NT2/D1 (cell line): ENCODE measurements at regions not wholly inside any gene's neighbourhood (a gene's known extent, or its start where the extent isn't known, plus 50 kb on each side); places are given as distances from the start of the nearest gene placed in this dataset.

Experiments used
- DNase-seq: peaks from one replicate; pipeline ENCODE4 v3.0.0-alpha.2; 2011; ENCODE audit warnings: low read depth, low spot score
- H3K27me3 ChIP-seq: 2 replicates; pipeline ENCODE4 v1.6.0; 2011; ENCODE audit warnings: mild to moderate bottlenecking; ENCODE audit not compliant: insufficient read length, insufficient read depth
- H3K36me3 ChIP-seq: 2 replicates; pipeline ENCODE4 v1.6.1; 2011; ENCODE audit warnings: mild to moderate bottlenecking, low read length, mixed read lengths; ENCODE audit not compliant: insufficient read depth, insufficient read length
- H3K4me1 ChIP-seq: 2 replicates; pipeline ENCODE4 v1.5.1; 2011; ENCODE audit not compliant: insufficient read depth, insufficient read length
- H3K4me3 ChIP-seq: 2 replicates; pipeline ENCODE4 v1.5.1; 2011; ENCODE audit warnings: low read depth; ENCODE audit not compliant: insufficient read length
- H3K9ac ChIP-seq: 2 replicates; pipeline ENCODE4 v1.6.0; 2011; ENCODE audit warnings: low read depth; ENCODE audit not compliant: insufficient read length
- H3K9me3 ChIP-seq: 2 replicates; pipeline ENCODE4 v1.5.1; 2011; ENCODE audit warnings: mild to moderate bottlenecking, low read length; ENCODE audit not compliant: insufficient read depth
- SUZ12 ChIP-seq: IDR thresholded peaks from 2 replicates; pipeline ENCODE4 v1.6.1; 2011; ENCODE audit not compliant: insufficient read length, insufficient read depth; ENCODE audit errors: extremely low read depth
- YY1 ChIP-seq: IDR thresholded peaks from 2 replicates; pipeline ENCODE4 v1.6.1; 2011; ENCODE audit not compliant: insufficient read length, insufficient read depth
- ZNF274 ChIP-seq: IDR thresholded peaks from 2 replicates; pipeline ENCODE4 v1.6.1; 2011; ENCODE audit warnings: mild to moderate bottlenecking, low read depth, low read length

- DNase-seq: peak; percentile 11
- H3K4me1 ChIP-seq: no peaks in the 10 kb centered on the region
- H3K4me3 ChIP-seq: no peak overlapping the region
- no peaks in the 10 kb centered on the region for H3K27me3 ChIP-seq
- no peaks in the 10 kb centered on the region for H3K36me3 ChIP-seq
- H3K9ac ChIP-seq: no peak overlapping the region
- TF ChIP-seq SUZ12 (no peak), YY1 (no peak), ZNF274 (no peak)
- H3K9me3 ChIP-seq: peaks cover 5% of the 10 kb centered on the region; the same call in 1 of the 2 replicates
Measured at GRCh38 chr3:99439892-99440291, 198.5 kb upstream of the COL8A1 start.

GRCh38 chr3:99434190-99434589 lies 204.2 kb upstream of the COL8A1 start:
- Histone ChIP-seq H3K4me3 (no peak overlapping the region), H3K27me3 (no peaks in the 10 kb centered on the region), H3K9ac (no peak overlapping the region), H3K9me3 (peaks cover 5% of the 10 kb centered on the region; the same call in 1 of the 2 replicates), H3K4me1 (no peaks in the 10 kb centered on the region), H3K36me3 (no peaks in the 10 kb centered on the region)
- TF ChIP-seq ZNF274: no peak
- TF ChIP-seq SUZ12: no peak
- DNase-seq: no peak

GRCh38 chr3:99430348-99431134 lies 207.9 kb upstream of the COL8A1 start:
- H3K27me3 ChIP-seq: no peaks in the 10 kb centered on the region
- no peak overlapping the region for H3K9ac ChIP-seq
- no peak for DNase-seq
- H3K4me1 ChIP-seq: no peaks in the 10 kb centered on the region
- no peak overlapping the region for H3K4me3 ChIP-seq
- H3K9me3 ChIP-seq: no peaks in the 10 kb centered on the region; the same call in 1 of the 2 replicates
- TF ChIP-seq ZNF274 (no peak), SUZ12 (no peak), YY1 (no peak)
- H3K36me3 ChIP-seq: no peaks in the 10 kb centered on the region

GRCh38 chr3:99429502-99429901 lies 208.9 kb upstream of the COL8A1 start:
- Histone ChIP-seq H3K9ac (no peak overlapping the region), H3K4me1 (no peaks in the 10 kb centered on the region), H3K36me3 (no peaks in the 10 kb centered on the region), H3K4me3 (no peak overlapping the region), H3K9me3 (no peaks in the 10 kb centered on the region), H3K27me3 (no peaks in the 10 kb centered on the region)
- DNase-seq: no peak
- TF ChIP-seq YY1 (no peak), ZNF274 (no peak), SUZ12 (no peak)

GRCh38 chr3:99425930-99426329 lies 212.5 kb upstream of the COL8A1 start:
- H3K4me3 ChIP-seq: no peak overlapping the region
- DNase-seq: no peak
- no peaks in the 10 kb centered on the region for H3K4me1 ChIP-seq
- TF ChIP-seq YY1: no peak
- TF ChIP-seq SUZ12: no peak
- no peak for TF ChIP-seq ZNF274
- no peak overlapping the region for H3K9ac ChIP-seq
- no peaks in the 10 kb centered on the region for H3K27me3 ChIP-seq
- H3K36me3 ChIP-seq: no peaks in the 10 kb centered on the region
- H3K9me3 ChIP-seq: no peaks in the 10 kb centered on the region

GRCh38 chr3:99419116-99419515 lies 219.3 kb upstream of the COL8A1 start:
- no peaks in the 10 kb centered on the region for H3K4me1 ChIP-seq
- H3K9me3 ChIP-seq: no peaks in the 10 kb centered on the region

GRCh38 chr3:99418709-99419108 lies 219.7 kb upstream of the COL8A1 start:
- Histone ChIP-seq H3K4me1 (no peaks in the 10 kb centered on the region), H3K36me3 (no peaks in the 10 kb centered on the region), H3K27me3 (no peaks in the 10 kb centered on the region), H3K9ac (no peak overlapping the region), H3K9me3 (no peaks in the 10 kb centered on the region), H3K4me3 (no peak overlapping the region)
- DNase-seq: no peak
- TF ChIP-seq ZNF274 (no peak), YY1 (no peak), SUZ12 (no peak)

More at GRCh38 chr3:99419116-99419515, 219.3 kb upstream of the COL8A1 start:
- H3K36me3 ChIP-seq: no peaks in the 10 kb centered on the region
- H3K27me3 ChIP-seq: no peaks in the 10 kb centered on the region
- no peak for DNase-seq
- H3K9ac ChIP-seq: no peak overlapping the region
- no peak for TF ChIP-seq ZNF274
- TF ChIP-seq YY1: no peak
- no peak for TF ChIP-seq SUZ12
- H3K4me3 ChIP-seq: no peak overlapping the region
